ENCODE measurements at regions not wholly inside any gene's neighbourhood (a gene's known extent, or its start where the extent isn't known, plus 50 kb on each side); places are given as distances from the start of the nearest gene placed in this dataset.

DNA sequence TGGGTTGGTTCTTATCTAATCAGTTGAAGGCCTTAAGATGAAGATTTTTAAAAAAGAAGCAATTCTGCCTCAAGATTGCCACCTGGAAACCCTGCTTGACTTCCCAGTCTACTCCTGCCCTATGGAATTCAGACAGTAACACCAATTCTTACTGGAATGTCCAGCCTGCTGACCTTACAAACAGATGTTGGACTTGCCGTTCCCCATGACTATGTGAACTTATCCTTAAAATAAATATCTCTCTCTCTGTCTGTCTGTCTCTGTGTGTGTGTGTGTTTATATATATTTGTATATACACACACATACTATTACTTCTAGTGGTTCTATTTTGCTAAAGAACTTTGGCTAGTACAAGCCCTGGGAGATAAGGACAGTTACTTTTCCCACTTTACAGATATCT is 675.3 kb downstream of the SLC4A3 start:
- 75 to 90% (median 79%) methylated on average over 1 of the region's 1 CpG for WGBS, 4 donors
- Histone ChIP-seq H3K27me3 (no peaks in the 10 kb centered on the region), H3K4me1 (replicated peaks in 1 of 2) (no peaks in the 10 kb centered on the region), H3K36me3 (replicated peaks in 1 of 2) (no peaks in the 10 kb centered on the region), H3K4me3 (no peak overlapping the region), H3K27ac (no peak overlapping the region), H3K9me3 (replicated peaks in 1 of 3) (no peaks in the 10 kb centered on the region)
- TF ChIP-seq, protein P1, sequence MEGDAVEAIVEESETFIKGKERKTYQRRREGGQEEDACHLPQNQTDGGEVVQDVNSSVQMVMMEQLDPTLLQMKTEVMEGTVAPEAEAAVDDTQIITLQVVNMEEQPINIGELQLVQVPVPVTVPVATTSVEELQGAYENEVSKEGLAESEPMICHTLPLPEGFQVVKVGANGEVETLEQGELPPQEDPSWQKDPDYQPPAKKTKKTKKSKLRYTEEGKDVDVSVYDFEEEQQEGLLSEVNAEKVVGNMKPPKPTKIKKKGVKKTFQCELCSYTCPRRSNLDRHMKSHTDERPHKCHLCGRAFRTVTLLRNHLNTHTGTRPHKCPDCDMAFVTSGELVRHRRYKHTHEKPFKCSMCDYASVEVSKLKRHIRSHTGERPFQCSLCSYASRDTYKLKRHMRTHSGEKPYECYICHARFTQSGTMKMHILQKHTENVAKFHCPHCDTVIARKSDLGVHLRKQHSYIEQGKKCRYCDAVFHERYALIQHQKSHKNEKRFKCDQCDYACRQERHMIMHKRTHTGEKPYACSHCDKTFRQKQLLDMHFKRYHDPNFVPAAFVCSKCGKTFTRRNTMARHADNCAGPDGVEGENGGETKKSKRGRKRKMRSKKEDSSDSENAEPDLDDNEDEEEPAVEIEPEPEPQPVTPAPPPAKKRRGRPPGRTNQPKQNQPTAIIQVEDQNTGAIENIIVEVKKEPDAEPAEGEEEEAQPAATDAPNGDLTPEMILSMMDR (IDR thresholded peaks at IDR 0.05): no peak
- TF ChIP-seq POLR2A (IDR thresholded peaks at IDR 0.05): no peak
- DNase-seq: no peak
- intact Hi-C loops (cut with DNase I): no loop called here

DNA sequence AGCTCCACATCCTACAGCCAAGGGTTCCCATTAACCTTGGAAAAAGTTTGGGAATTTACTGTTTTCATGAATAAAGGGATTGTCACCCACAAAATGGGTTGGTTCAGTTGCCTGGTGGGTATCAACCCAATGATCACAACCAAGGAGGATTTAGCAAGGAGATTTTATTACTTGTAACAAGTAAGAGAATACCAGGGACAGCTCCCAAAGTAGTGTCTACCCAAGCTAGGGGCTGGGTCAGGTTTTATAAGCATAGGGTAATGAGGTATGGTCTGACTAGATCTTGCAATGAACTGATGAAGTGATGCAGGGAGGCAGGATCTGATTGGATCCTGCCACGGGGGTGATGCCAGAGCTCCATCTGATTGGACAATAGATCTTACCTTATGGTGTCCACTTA is 681.8 kb downstream of the SLC4A3 start:
- Histone ChIP-seq H3K4me1 (replicated peaks in 1 of 2) (no peaks in the 10 kb centered on the region), H3K27me3 (no peaks in the 10 kb centered on the region), H3K4me3 (no peak overlapping the region), H3K27ac (no peak overlapping the region), H3K36me3 (replicated peaks in 1 of 2) (no peaks in the 10 kb centered on the region), H3K9me3 (replicated peaks in 1 of 3) (no peaks in the 10 kb centered on the region)
- whole genome bisulfite sequencing, 4 donors: 50 to 100% (median 82%) methylated on average over 1 of the region's 1 CpG
- TF ChIP-seq, protein P1 (IDR thresholded peaks at IDR 0.05): no peak
- TF ChIP-seq POLR2A (IDR thresholded peaks at IDR 0.05): no peak
- intact Hi-C loops (cut with DNase I): no loop called here
- DNase-seq: no peak

DNA sequence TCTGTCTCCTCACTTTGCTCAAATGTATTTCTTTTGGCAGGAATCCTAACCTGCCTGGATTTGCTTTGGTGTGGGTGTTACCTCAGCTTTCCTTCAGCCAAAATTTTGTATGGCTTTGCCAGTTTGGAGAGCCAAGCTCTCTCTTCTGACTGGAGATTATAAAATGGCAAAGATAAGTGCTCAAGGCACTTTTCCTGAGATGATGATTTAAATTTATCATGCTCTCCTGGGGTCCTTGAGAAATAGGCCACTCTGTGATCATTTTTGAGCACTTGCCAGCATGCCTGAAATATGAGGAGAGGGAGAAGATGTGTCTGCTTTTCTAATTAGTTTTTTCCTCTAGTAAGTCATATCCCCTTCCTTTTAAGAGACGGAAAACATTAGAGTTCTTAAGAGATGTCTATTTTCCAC is 683.0 kb downstream of the SLC4A3 start:
- Histone ChIP-seq H3K4me3 (no peak overlapping the region), H3K36me3 (replicated peaks in 1 of 2) (no peaks in the 10 kb centered on the region), H3K9me3 (replicated peaks in 1 of 3) (no peaks in the 10 kb centered on the region), H3K27me3 (no peaks in the 10 kb centered on the region), H3K27ac (no peak overlapping the region), H3K4me1 (replicated peaks in 1 of 2) (no peaks in the 10 kb centered on the region)
- intact Hi-C loops (cut with DNase I): no loop called here
- DNase-seq: no peak
- 61 to 73% (median 70%) methylated on average over 1 of the region's 1 CpG for WGBS, 4 donors
- TF ChIP-seq, protein P1 (IDR thresholded peaks at IDR 0.05): no peak
- TF ChIP-seq POLR2A (IDR thresholded peaks at IDR 0.05): no peak

DNA sequence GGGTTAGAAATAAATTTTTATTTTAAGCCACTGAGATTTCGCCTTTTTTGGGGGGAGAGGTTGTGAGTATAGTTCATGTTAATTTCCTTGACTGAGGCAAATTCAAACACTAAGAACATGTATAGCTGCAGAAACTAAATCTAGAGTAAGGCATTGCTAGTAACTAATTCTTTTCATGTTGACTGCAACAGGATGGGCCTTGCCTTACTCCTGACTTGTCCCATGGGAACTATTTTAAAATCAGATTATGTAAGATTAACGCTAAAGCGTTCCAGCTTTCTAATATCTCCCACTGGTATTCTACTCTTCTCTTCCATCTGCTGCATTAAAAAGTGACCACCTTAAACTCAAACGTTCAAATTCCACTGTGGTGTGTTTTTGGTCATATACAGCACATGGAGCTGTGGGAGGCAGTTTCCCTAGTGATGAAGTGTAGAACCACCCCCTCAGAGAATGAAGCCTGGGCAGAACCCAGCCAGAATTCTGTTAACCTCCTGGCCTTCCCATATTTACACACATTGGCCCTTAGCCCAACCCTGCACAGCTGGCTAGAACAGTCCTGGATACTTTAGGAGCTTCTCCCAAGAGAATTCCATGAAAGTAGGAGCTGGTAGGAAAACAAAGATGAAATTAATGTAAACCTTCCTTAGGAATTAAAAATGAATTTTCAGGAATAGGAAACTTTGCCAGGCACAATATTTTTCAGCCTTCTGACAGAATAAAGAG is 687.8 kb downstream of the SLC4A3 start:
- DNase-seq: no peak
- TF ChIP-seq POLR2A (IDR thresholded peaks at IDR 0.05): no peak
- TF ChIP-seq, protein P1 (IDR thresholded peaks at IDR 0.05): no peak
- H3K27me3 ChIP-seq: no peaks in the 10 kb centered on the region
- 53 to 67% (median 58%) methylated on average over 4 of the region's 4 CpGs for WGBS, 4 donors
- no peaks in the 10 kb centered on the region for H3K9me3 ChIP-seq (replicated peaks in 1 of 3)
- intact Hi-C loops (cut with DNase I): no loop called here
- H3K27ac ChIP-seq: no peak overlapping the region
- no peak overlapping the region for H3K4me3 ChIP-seq
- no peaks in the 10 kb centered on the region for H3K4me1 ChIP-seq (replicated peaks in 1 of 2)
- H3K36me3 ChIP-seq (replicated peaks in 1 of 2): no peaks in the 10 kb centered on the region
